IMR-90 (cell line): ENCODE measurements at regions not wholly inside any gene's neighbourhood (a gene's known extent, or its start where the extent isn't known, plus 50 kb on each side); places are given as distances from the start of the nearest gene placed in this dataset.

Experiments used
- ATAC-seq: fragments of 200-7000 bp; cut with Tn5 transposase; 2 replicates; pipeline ENCODE4 v1.9.1; 2020; ENCODE audit warnings: low read depth, mild to moderate bottlenecking, moderate library complexity
- BruUV-seq: library from RNA; stranded (reverse); fragments of 400-500 nt; replicated peaks from 2 replicates; lab custom pipeline; 2021; lab: Mats Ljungman, UMichigan
- CTCF ChIA-PET: fragments of 300-600 bp; formaldehyde crosslinking; extraction: SDS; loops from one replicate; lab custom pipeline; 2021; ENCODE audit warnings: antibody characterized with exemption; lab: Yijun Ruan, JAX
- POLR2A ChIA-PET: fragments of 300-600 bp; sonication (Branson Sonifier 250); formaldehyde crosslinking; loops from one replicate; lab custom pipeline; 2022; ENCODE audit warnings: antibody characterized with exemption; ENCODE audit not compliant: unreplicated experiment; lab: Charles Lee
- DNase-seq: peaks from one replicate; pipeline ENCODE4 v3.0.0; 2013
- H2AFZ ChIP-seq: replicated peaks from 2 replicates; pipeline ENCODE3; 2013; ENCODE audit warnings: low read length, mild to moderate bottlenecking; ENCODE audit not compliant: poor library complexity
- H2AK5ac ChIP-seq: 2 replicates; pipeline ENCODE4 v1.6.1; 2013; ENCODE audit warnings: low read depth, low read length, inconsistent platforms
- H2AK9ac ChIP-seq: replicated peaks from 2 replicates; pipeline ENCODE3; 2013; ENCODE audit warnings: mild to moderate bottlenecking, low read depth, low read length, moderate library complexity; ENCODE audit not compliant: poor library complexity
- H2BK120ac ChIP-seq: 2 replicates; pipeline ENCODE4 v1.6.1; 2013; ENCODE audit warnings: low read depth, low read length, inconsistent platforms
- H2BK15ac ChIP-seq: 3 replicates; pipeline ENCODE4 v1.6.1; 2013; ENCODE audit warnings: low read depth, low read length, inconsistent platforms
- H2BK20ac ChIP-seq: 2 replicates; pipeline ENCODE4 v1.6.1; 2013; ENCODE audit warnings: low read depth, mild to moderate bottlenecking, inconsistent platforms, low read length, moderate library complexity
- H2BK5ac ChIP-seq: 2 replicates; pipeline ENCODE4 v1.6.1; 2013; ENCODE audit warnings: mild to moderate bottlenecking, low read depth, low read length, inconsistent platforms; ENCODE audit not compliant: poor library complexity, severe bottlenecking
- H3K14ac ChIP-seq: replicated peaks from 2 replicates; pipeline ENCODE4 v1.6.1; 2013; ENCODE audit warnings: low read depth, low read length, inconsistent platforms
- H3K18ac ChIP-seq: 2 replicates; pipeline ENCODE4 v1.6.1; 2013; ENCODE audit warnings: low read depth, low read length, control low read depth
- H3K23ac ChIP-seq: 2 replicates; pipeline ENCODE4 v1.6.1; 2013; ENCODE audit warnings: low read depth, low read length, inconsistent platforms
- H3K27ac ChIP-seq: 2 replicates; pipeline ENCODE4 v1.5.1; 2013; ENCODE audit warnings: mild to moderate bottlenecking, control low read depth, low read length; ENCODE audit not compliant: insufficient read depth
- H3K27me3 ChIP-seq: 2 replicates; pipeline ENCODE4 v1.6.1; 2013; ENCODE audit warnings: low read length; ENCODE audit not compliant: control insufficient read depth, insufficient read depth
- H3K36me3 ChIP-seq: 2 replicates; pipeline ENCODE4 v1.6.1; 2013; ENCODE audit warnings: low read length, mixed read lengths; ENCODE audit not compliant: control insufficient read depth, insufficient read depth
- H3K4ac ChIP-seq: 2 replicates; pipeline ENCODE4 v1.6.1; 2013; ENCODE audit warnings: low read depth, low read length, inconsistent platforms
- H3K4me1 ChIP-seq: 2 replicates; pipeline ENCODE4 v1.6.1; 2013; ENCODE audit warnings: low read length, mixed read lengths; ENCODE audit not compliant: control insufficient read depth, insufficient read depth
- H3K4me2 ChIP-seq: 2 replicates; pipeline ENCODE4 v1.6.1; 2013; ENCODE audit warnings: low read depth, mild to moderate bottlenecking, control low read depth, low read length, moderate library complexity
- H3K4me3 ChIP-seq: 2 replicates; pipeline ENCODE4 v1.5.1; 2013; ENCODE audit warnings: low read depth, mild to moderate bottlenecking, control low read depth, low read length, moderate library complexity; ENCODE audit not compliant: insufficient read depth
- H3K56ac ChIP-seq: 2 replicates; pipeline ENCODE4 v1.6.1; 2013; ENCODE audit warnings: low read length, inconsistent platforms; ENCODE audit not compliant: insufficient read depth; ENCODE audit errors: extremely low read depth
- H3K79me1 ChIP-seq, 2 experiments: 2 replicates each; pipeline ENCODE4 v1.6.1; 2013; ENCODE audit warnings: low read length in 2 of 2, inconsistent platforms in 1 of 2, low read depth in 1 of 2
- H3K9ac ChIP-seq: 2 replicates; pipeline ENCODE4 v1.6.1; 2013; ENCODE audit warnings: low read depth, low read length, control low read depth
- H3K9me1 ChIP-seq: 2 replicates; pipeline ENCODE4 v1.6.1; 2013; ENCODE audit warnings: low read length, inconsistent platforms; ENCODE audit not compliant: insufficient read depth
- H3K9me3 ChIP-seq: 2 replicates; pipeline ENCODE4 v1.6.1; 2013; ENCODE audit warnings: low read length; ENCODE audit not compliant: control insufficient read depth, insufficient read depth
- H4K20me1 ChIP-seq: 2 replicates; pipeline ENCODE4 v1.6.1; 2013; ENCODE audit warnings: low read length, inconsistent platforms; ENCODE audit not compliant: insufficient read depth
- H4K5ac ChIP-seq: 2 replicates; pipeline ENCODE4 v1.6.1; 2013; ENCODE audit warnings: mild to moderate bottlenecking, low read depth, low read length, control low read depth
- H4K8ac ChIP-seq, 2 experiments: 2 replicates each; pipeline ENCODE4 v1.6.1; 2013; ENCODE audit warnings: low read depth in 2 of 2, low read length in 2 of 2, control low read depth in 1 of 2, inconsistent platforms in 1 of 2
- H4K91ac ChIP-seq: 2 replicates; pipeline ENCODE4 v1.6.1; 2013; ENCODE audit warnings: low read depth, low read length, inconsistent platforms; ENCODE audit not compliant: insufficient read depth
- BHLHE40 ChIP-seq: fragments of 150-350 bp; IDR thresholded peaks from 2 replicates; pipeline ENCODE4 v1.6.1; 2016; ENCODE audit warnings: mild to moderate bottlenecking, low read depth, low read length
- CEBPB ChIP-seq: IDR thresholded peaks from 2 replicates; pipeline ENCODE4 v1.6.1; 2012; ENCODE audit warnings: low read depth, low read length, improper control_type of control experiment
- CHD1 ChIP-seq: IDR thresholded peaks from 2 replicates; pipeline ENCODE4 v1.6.1; 2012; ENCODE audit warnings: low read depth, low read length, improper control_type of control experiment
- CTCF ChIP-seq: conservative IDR thresholded peaks from 2 replicates; pipeline ENCODE4 v1.5.1; 2012; ENCODE audit warnings: mild to moderate bottlenecking, low read depth, low read length, improper control_type of control experiment
- ELK1 ChIP-seq: fragments of 150-350 bp; IDR thresholded peaks from 2 replicates; pipeline ENCODE4 v1.6.1; 2016; ENCODE audit warnings: low read depth, mild to moderate bottlenecking, low read length, moderate library complexity, borderline replicate concordance
- FOS ChIP-seq: fragments of 150-350 bp; IDR thresholded peaks from 2 replicates; pipeline ENCODE4 v1.6.1; 2016; ENCODE audit warnings: low read depth, low read length
- MAFK ChIP-seq: IDR thresholded peaks from 2 replicates; pipeline ENCODE4 v1.6.1; 2012; ENCODE audit warnings: low read depth, low read length, improper control_type of control experiment
- MAZ ChIP-seq: IDR thresholded peaks from 2 replicates; pipeline ENCODE4 v1.6.1; 2012; ENCODE audit warnings: low read depth, mild to moderate bottlenecking, low read length, improper control_type of control experiment, moderate library complexity, borderline replicate concordance
- MXI1 ChIP-seq: IDR thresholded peaks from 2 replicates; pipeline ENCODE4 v1.6.1; 2012; ENCODE audit warnings: low read depth, mild to moderate bottlenecking, low read length, moderate library complexity, borderline replicate concordance
- NFE2L2 ChIP-seq: fragments of 150-350 bp; IDR thresholded peaks from 2 replicates; pipeline ENCODE4 v1.6.1; 2016; ENCODE audit warnings: low read depth, mild to moderate bottlenecking, low read length
- POLR2A ChIP-seq: IDR thresholded peaks from 2 replicates; pipeline ENCODE4 v1.6.1; 2012; ENCODE audit warnings: mild to moderate bottlenecking, low read depth, low read length
- RAD21 ChIP-seq: IDR thresholded peaks from 2 replicates; pipeline ENCODE4 v1.6.1; 2012; ENCODE audit warnings: low read length, improper control_type of control experiment
- RCOR1 ChIP-seq: IDR thresholded peaks from 2 replicates; pipeline ENCODE4 v1.6.1; 2012; ENCODE audit warnings: mild to moderate bottlenecking, low read length, improper control_type of control experiment; ENCODE audit not compliant: insufficient replicate concordance
- RFX5 ChIP-seq: IDR thresholded peaks from 2 replicates; pipeline ENCODE4 v1.8.0; 2012; ENCODE audit warnings: low read depth, mild to moderate bottlenecking, low read length, moderate library complexity
- SMC3 ChIP-seq: fragments of 150-350 bp; IDR thresholded peaks from 2 replicates; pipeline ENCODE4 v1.6.1; 2016; ENCODE audit warnings: low read depth, mild to moderate bottlenecking, antibody characterized with exemption, low read length, moderate library complexity
- USF2 ChIP-seq: fragments of 150-350 bp; IDR thresholded peaks from 2 replicates; pipeline ENCODE4 v1.6.1; 2017; ENCODE audit warnings: mild to moderate bottlenecking, antibody characterized with exemption, low read length, low read depth
- WGBS, 2 experiments: methylation state at CpG; one replicate each; pipeline versions ENCODE4 v1.1.5 to v1.1.7; 2013; ENCODE audit warnings: missing lambda C conversion rate in 2 of 2; ENCODE audit not compliant: insufficient read length in 1 of 2; ENCODE audit errors: extremely low coverage in 2 of 2; 5-methylcytosine and 5-hydroxymethylcytosine counted together
- dilution Hi-C: fragments of 300-500 bp; cut with HindIII; formaldehyde crosslinking; loops from one replicate; pipeline ENCODE4 v1.14.3; 2018; ENCODE audit warnings: low sequenced_read_pairs; ENCODE audit not compliant: unreplicated experiment
- in situ Hi-C: fragments of 300-500 bp; cut with MboI; formaldehyde crosslinking; loops from 3 replicates; pipeline ENCODE4 v1.14.3; 2019; ENCODE audit warnings: low sequenced_read_pairs, inconsistent platforms, mixed read lengths
- intact Hi-C: fragments of 100-400 bp; cut with micrococcal nuclease; formaldehyde crosslinking; loops from 2 replicates; pipeline ENCODE4 v1.10.0; 2022

- in situ Hi-C loops: no loop called here
- dilution Hi-C loops: no loop called here
- intact Hi-C loops: no loop called here
- ChIA-PET CTCF (no interaction called here), POLR2A (no interaction called here)
- Histone ChIP-seq H4K91ac (no peak overlapping the region), H2BK20ac (no peak overlapping the region), H3K18ac (no peak overlapping the region), H3K79me1 (no peaks in the 10 kb centered on the region), H4K5ac (no peak overlapping the region), H3K56ac (no peak overlapping the region), H2BK120ac (no peak overlapping the region), H2AK9ac (no peak overlapping the region), H3K4ac (no peak overlapping the region), H2AFZ (no peak overlapping the region), H4K20me1 (no peaks in the 10 kb centered on the region), H3K23ac (no peak overlapping the region), H3K27ac (no peak overlapping the region), H3K36me3 (no peaks in the 10 kb centered on the region), H3K9ac (no peak overlapping the region), H3K4me2 (no peak overlapping the region), H4K8ac (no peak overlapping the region), H3K4me1 (no peaks in the 10 kb centered on the region), H3K4me3 (no peak overlapping the region), H3K14ac (no peak overlapping the region), H3K9me1 (no peaks in the 10 kb centered on the region), H3K27me3 (no peaks in the 10 kb centered on the region), H2BK15ac (no peak overlapping the region), H2BK5ac (no peak overlapping the region), H3K9me3 (no peaks in the 10 kb centered on the region), H2AK5ac (no peak overlapping the region)
- DNase-seq (no peak), ATAC-seq (no peak)
- WGBS, 2 experiments: no CpG with 5 or more reads among the region's 1 CpG
- no peak for TF ChIP-seq MAFK
- no peak for TF ChIP-seq USF2
- no peak for TF ChIP-seq CTCF
- no peak for TF ChIP-seq SMC3
- no peak for TF ChIP-seq NFE2L2
- no peak for TF ChIP-seq CHD1
- TF ChIP-seq MAZ: no peak
- TF ChIP-seq MXI1: no peak
- TF ChIP-seq POLR2A: no peak
- no peak for TF ChIP-seq ELK1
- TF ChIP-seq CEBPB: no peak
- no peak for TF ChIP-seq RCOR1
- no peak for TF ChIP-seq RFX5
- TF ChIP-seq FOS: no peak
- no peak for TF ChIP-seq BHLHE40
- TF ChIP-seq RAD21: no peak
- BruUV-seq: no TSS peak
Observed at GRCh38 chr11:39586036-39586435, 1873.4 kb downstream of the LRRC4C start.
